ENCODE measurements at regions not wholly inside any gene's neighbourhood (a gene's known extent, or its start where the extent isn't known, plus 50 kb on each side); places are given as distances from the start of the nearest gene placed in this dataset.
A peak's percentile ranks its signal among the peaks of the same experiment; 100 is the strongest.

GRCh38 chr1:234683127-234683860 lies 73.3 kb upstream of the IRF2BP2 start:
- Histone ChIP-seq H2AFZ (ENCODE audit: low read length) (no peak overlapping the region), H3K9ac (ENCODE audit: extremely low read depth, insufficient read length, low read length) (no peak overlapping the region), H3T11ph (ENCODE audit: low read length) (no peak overlapping the region), H2BK20ac (ENCODE audit: low read depth, low read length, poor library complexity, severe bottlenecking) (no peak overlapping the region), H3K27me3 (ENCODE audit: insufficient read depth, low read length) (no peaks in the 10 kb centered on the region; the same call in 1 of the 2 replicates), H3K23me2 (ENCODE audit: insufficient read length, low read depth, low read length, poor library complexity, severe bottlenecking) (no peaks in the 10 kb centered on the region), H3K27ac (ENCODE audit: insufficient read length, low read depth, low read length) (no peak overlapping the region), H2BK12ac (ENCODE audit: insufficient read length, low read depth, low read length) (no peak overlapping the region), H3K4ac (ENCODE audit: low read depth, low read length) (no peak overlapping the region), H4K5ac (ENCODE audit: insufficient read length, low read depth, low read length) (no peak overlapping the region), H3K18ac (ENCODE audit: insufficient read length, low read depth, low read length) (no peak overlapping the region), H3K9me3 (ENCODE audit: control insufficient read depth, low read depth, low read length) (no peaks in the 10 kb centered on the region), H2BK120ac (ENCODE audit: low read depth, low read length, poor library complexity, severe bottlenecking) (no peak overlapping the region), H4K20me1 (ENCODE audit: control insufficient read depth, insufficient read depth, insufficient read length) (no peaks in the 10 kb centered on the region), H2AK5ac (ENCODE audit: insufficient read length, low read length) (no peak overlapping the region), H3K14ac (ENCODE audit: insufficient read depth, low read length) (no peak overlapping the region), H3K79me1 (ENCODE audit: insufficient read depth, low read depth, low read length, poor library complexity, severe bottlenecking) (no peaks in the 10 kb centered on the region), H2BK5ac (ENCODE audit: insufficient read length, low read length) (no peak overlapping the region), H4K8ac (replicated peaks; ENCODE audit: insufficient read length, low read depth, low read length) (no peak overlapping the region), H3K4me2 (ENCODE audit: insufficient read depth, insufficient read length, low read length) (no peak overlapping the region), H2BK15ac (ENCODE audit: low read depth, low read length) (no peak overlapping the region), H3K23ac (ENCODE audit: insufficient read length, low read depth, low read length) (no peak overlapping the region), H3K4me1 (ENCODE audit: insufficient read depth, low read length) (peaks cover 4% of the 10 kb centered on the region; the same call in 1 of the 2 replicates), H4K91ac (ENCODE audit: insufficient read length, low read depth, low read length) (no peak overlapping the region), H3K56ac (ENCODE audit: insufficient read length, low read depth, low read length) (no peak overlapping the region), H3K79me2 (ENCODE audit: insufficient read depth, low read length) (no peaks in the 10 kb centered on the region)
- Mint-ChIP-seq H3K27me3 (ENCODE audit: low read depth) (no peaks in the 10 kb centered on the region), H3K36me3 (ENCODE audit: insufficient read depth in 1 of 3, low read depth in 3 of 3) (peaks cover 5 to 17% (median 8%) of the 10 kb centered on the region in 3 experiments; a peak in 6 of 7 replicates), H3K4me1 (peaks cover 12 to 13% of the 10 kb centered on the region in 2 experiments), H3K27ac (0 out of 7 replicates have a peak overlapping the region, but pooled peaks of 1 of the 3 experiments have one; percentile 94), H3K9me3 (peaks cover 10 to 16% of the 10 kb centered on the region in 2 experiments), H3K4me3 (no peak overlapping the region)
- TF ChIP-seq, protein P1, sequence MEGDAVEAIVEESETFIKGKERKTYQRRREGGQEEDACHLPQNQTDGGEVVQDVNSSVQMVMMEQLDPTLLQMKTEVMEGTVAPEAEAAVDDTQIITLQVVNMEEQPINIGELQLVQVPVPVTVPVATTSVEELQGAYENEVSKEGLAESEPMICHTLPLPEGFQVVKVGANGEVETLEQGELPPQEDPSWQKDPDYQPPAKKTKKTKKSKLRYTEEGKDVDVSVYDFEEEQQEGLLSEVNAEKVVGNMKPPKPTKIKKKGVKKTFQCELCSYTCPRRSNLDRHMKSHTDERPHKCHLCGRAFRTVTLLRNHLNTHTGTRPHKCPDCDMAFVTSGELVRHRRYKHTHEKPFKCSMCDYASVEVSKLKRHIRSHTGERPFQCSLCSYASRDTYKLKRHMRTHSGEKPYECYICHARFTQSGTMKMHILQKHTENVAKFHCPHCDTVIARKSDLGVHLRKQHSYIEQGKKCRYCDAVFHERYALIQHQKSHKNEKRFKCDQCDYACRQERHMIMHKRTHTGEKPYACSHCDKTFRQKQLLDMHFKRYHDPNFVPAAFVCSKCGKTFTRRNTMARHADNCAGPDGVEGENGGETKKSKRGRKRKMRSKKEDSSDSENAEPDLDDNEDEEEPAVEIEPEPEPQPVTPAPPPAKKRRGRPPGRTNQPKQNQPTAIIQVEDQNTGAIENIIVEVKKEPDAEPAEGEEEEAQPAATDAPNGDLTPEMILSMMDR (conservative IDR thresholded peaks at IDR 0.05) = no peak
- no peak for DNase-seq
- WGBS (ENCODE audit: extremely low coverage, insufficient read length, low lambda C conversion rate) = no CpG with 5 or more reads among the region's 2 CpGs

Data from H9 (cell line).